Activated CD8-positive, alpha-beta memory T cell treated with anti-CD3 and anti-CD28 coated beads for 4 hours (primary cell): ENCODE measurements at regions not wholly inside any gene's neighbourhood (a gene's known extent, or its start where the extent isn't known, plus 50 kb on each side); places are given as distances from the start of the nearest gene placed in this dataset.

Source experiments
- DNase-seq, 2 donors: peaks; one replicate each; pipeline ENCODE4 v3.0.0-alpha.2; 2020; ENCODE audit warnings: low read depth in 2 of 2

DNA sequence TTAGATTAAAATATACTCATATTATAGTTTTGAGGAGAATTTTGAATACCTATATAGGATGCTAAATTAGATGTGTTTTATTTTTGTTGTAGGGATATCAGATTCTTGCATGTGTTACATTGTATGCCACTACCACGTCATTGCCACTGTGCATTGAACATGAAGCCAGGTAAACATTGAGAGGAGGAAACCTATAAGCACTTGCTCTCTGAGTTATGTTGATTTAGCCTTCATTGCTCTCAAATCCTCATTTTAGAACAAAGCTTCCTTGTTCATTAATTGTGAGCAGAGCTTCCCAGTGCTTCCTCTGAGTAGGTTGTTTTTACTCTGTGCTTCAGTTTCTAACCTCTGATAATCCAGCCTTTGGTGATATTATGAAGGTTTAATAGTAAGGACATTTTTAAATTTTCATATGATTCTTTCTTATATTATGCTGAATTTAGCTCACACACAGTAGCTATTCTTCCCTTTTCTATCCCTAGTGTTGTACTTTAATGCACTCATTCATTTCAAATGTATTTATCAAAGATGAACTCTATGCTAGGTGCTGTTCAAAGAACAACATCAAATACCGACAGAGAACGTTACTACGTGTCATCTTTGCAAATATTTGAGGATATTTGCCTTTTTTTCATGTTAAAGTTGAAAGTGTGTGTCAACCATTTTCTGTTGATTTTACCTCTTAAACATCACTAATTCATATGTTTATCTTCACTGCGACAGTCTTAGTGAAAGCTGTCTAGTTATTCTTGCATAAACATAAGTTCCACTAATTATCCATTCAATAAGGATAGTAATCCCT, 1448.0 kb upstream of the MIR17HG start:
- no peak for DNase-seq

GRCh38 chr13:89900104-89900765, 1447.3 kb upstream of the MIR17HG start:
- DNase-seq: no peak

- DNase-seq: no peak
Measured at GRCh38 chr13:89902223-89902622, 1445.3 kb upstream of the MIR17HG start.

DNA sequence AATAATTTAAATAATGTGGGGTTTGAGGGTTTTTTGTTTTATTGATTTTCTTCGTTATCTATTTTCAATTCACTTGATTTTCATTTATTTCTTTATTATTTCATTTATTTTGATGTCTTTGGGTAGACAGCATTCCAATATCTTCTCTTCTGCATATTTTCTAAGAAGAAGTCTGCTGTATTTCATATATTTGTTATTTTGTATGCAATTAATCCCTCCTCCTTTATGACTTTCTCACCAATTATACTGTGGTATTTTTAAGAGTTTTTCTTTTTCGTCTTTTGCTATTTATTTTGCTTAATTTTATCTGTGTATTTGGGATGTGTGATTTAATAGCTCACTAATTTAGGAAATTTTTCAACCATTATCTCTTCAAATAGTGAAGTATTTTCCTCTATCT, 1444.4 kb upstream of the MIR17HG start:
- no peak for DNase-seq

GRCh38 chr13:89910166-89910565, 1437.3 kb upstream of the MIR17HG start:
- DNase-seq: no peak

- no peak for DNase-seq
Measured at GRCh38 chr13:89916551-89916950, 1430.9 kb upstream of the MIR17HG start.

DNA sequence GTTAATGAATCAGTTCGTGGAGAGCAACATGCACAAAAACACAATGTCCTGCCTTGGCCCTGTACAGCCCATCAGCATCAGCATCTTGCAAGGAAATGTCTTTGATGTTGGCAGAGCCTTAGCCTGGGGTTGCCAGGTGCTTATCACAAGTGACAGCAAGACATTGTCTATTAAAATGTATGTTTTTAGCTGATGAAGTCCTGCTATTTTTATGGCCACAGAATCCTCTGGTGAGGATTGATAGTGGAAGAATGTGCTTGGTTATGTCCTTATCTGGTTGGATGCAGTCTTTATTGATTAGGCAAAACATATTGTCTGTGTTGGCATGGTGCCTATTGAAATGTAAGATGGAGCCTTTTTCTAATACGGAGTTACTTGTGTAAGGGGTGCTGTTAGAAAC, 1427.0 kb upstream of the MIR17HG start:
- DNase-seq: no peak

DNA sequence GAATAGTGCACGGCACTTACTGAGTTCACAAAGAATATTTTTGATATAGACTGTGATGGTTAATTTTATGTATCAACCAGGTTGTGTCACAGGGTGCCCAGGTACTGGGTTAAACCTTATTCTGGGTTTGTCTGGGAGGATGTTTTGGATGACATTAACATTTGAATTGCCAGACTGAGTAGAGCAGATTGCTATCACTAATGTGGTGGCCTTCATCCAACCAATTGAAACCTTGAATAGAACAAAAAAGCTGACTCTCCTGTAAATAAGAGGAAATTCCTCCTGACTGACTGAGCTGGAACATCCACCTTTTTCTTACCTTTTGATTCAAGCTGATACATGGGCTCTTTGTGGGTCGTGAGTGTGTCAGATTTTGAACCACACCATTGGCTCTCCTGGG, 1424.4 kb upstream of the MIR17HG start:
- no peak for DNase-seq

DNA sequence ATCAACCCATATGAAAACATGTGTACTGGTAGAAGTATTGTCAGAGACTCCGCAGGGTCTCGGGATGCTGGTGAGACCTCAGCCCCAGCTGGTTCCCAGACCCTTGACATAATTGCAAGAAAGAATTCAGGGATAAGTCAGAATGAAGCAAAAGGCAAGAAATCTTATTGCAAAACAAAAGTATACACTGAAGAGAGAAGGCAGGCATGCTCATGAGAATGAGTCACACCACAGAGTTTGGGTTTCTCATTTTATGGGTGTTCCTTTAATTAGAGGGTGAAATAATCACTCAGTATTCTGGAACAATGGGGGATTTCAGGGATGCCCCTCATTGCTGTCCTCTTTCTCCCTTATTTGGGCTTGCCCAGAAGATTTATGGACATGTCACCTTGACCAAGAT, 1423.8 kb upstream of the MIR17HG start:
- no peak for DNase-seq

DNA sequence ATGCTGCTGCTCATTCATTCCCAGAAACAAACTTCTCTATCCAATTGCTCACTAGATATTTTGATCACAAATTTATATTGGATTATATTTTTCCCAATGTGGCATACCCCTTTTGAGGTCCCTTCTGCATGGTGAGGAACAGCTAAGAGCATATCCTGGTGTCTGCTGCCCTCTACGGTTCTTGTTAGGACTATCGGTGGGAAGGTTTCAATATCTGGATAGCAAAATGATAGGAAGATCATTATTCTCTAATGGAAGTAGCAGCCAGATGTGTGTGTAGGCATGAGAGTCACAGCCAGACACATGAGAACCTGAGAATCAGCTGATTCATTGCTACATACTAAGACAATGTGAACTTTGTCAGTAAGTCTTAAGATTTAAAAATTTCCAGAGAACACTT, 1422.4 kb upstream of the MIR17HG start:
- DNase-seq: no peak

DNA sequence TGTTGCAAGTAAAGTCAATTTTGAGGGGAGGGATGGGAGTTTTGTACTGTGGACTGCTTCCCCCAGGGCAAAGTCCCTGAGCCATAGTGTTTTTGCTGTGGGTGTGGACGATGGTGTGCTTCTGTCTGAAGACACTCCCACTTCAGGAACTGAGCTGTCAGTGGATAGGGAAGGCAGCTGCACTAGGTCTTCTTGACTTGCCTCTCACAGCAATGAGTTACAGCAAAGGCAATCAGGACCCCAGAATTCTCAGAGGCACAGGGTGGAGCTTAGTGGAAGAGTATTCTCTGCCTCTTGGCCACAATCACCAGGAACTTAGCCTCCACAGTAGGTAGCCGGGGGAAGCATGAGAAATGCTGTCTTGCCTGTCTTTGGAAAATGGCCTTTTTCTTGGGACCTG, 1416.6 kb upstream of the MIR17HG start:
- DNase-seq: no peak

DNA sequence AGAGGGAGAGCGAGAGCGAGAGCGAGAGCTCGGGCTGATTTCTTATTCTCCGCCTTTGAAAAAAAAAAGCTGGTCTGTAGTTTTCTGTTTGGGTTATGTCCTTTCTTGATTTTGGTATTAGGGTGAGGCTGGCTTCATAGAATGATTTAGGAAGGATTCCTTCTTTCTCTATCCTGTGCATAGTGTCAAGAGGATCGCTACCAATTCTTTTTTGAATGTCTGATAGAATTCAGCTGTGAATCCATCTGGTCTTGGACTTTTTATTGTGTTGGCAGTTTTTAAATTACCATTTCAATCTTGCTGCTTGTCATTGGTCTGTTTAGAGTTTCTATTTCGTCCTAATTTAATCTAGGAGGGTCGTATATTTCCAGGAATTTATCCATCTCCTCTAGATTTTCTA, 1414.6 kb upstream of the MIR17HG start:
- DNase-seq: no peak

DNA sequence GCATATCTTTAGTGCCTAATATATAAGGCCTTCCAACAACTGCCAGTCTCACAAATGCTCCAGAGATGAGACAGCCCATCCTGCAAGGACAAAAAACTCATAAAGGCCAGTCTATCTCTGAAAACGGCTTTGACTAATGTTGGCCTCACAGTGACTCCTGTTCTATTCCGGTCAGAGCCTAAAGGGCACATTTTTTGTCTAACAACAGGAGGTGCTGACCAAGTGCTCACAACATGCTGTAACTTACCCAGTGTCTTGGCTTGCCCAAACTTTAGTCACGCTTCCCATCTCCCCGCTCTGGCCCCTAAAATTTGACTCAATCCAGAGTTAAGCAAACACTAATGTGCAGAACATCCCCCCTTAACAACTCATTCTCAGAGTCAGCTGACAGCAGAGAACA, 1411.2 kb upstream of the MIR17HG start:
- DNase-seq: no peak

DNA sequence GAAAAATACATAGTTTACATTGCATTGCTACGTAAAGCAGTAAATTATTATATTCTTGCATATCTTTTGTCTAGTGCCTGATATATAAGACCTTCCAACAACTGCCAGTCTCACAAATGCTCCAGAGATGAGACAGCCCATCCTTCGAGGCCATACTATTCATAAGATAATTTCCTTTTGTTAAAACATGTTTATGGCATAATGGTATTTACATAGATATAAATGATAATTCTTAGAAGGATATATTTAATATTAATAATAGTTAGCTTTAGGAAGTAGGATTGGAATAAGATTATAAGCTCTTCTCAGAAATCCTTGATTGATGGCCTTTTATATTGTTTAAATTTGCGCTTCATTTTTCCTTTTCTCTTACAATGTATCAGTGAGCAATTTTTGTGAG, 1410.1 kb upstream of the MIR17HG start:
- DNase-seq: no peak

DNA sequence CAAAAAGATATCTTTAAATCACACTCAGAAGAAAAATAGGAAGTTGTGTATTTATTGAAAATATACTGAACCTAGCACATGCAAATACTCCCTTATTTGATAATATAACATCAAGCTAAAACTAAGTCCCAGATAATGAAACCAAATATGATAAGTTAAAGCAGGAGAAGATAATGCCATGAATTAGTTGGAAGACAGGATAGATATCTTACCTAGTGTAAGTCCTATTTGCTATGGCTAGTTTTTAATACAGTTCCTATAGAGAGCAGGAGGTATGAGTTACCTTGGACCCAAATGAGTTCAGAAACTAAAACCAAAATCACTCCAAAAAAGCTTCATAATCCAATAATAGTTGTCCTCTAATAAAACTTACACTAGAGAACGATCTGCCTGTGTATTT, 1407.1 kb upstream of the MIR17HG start:
- no peak for DNase-seq

DNA sequence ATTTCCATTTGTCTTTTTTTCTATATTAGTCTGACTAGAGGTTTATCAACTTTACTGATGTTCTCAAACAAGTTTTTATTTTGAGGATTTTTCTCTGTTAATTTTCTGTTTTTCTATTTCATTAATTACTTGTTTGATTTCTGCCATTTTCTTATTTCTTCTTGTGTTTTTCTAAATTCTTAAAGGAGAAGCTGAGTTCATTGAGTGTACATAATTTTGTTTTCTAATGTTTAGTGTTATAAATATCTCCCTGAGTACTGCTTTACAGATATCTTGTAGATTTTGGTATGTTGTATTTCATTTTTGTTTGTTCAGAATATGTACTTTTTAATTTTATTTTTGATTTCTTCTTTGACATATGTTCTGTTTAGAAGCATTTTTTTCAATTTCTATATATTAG, 1404.3 kb upstream of the MIR17HG start:
- DNase-seq: no peak

GRCh38 chr13:89950225-89950624, 1397.3 kb upstream of the MIR17HG start:
- DNase-seq: no peak

- DNase-seq: no peak
Measured at GRCh38 chr13:89951341-89951740, 1396.1 kb upstream of the MIR17HG start.

DNA sequence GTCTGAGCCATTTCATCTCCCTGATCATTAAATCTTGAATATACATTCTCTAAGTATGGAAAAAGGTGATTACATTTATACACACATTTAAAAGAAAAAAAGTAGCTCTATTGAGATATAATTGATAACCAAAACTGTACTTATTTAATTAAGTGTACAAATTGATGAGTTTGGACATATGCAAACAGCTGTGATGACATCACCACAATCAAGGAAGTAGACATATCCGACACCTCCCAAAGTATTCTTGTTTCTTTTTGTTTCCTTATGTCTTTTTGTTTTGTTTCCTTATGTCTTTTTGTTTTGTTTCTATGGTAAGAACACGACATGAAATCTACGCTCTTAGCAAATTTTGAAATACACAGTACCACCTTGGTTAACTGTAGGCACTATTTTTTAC, 1393.9 kb upstream of the MIR17HG start:
- no peak for DNase-seq

DNA sequence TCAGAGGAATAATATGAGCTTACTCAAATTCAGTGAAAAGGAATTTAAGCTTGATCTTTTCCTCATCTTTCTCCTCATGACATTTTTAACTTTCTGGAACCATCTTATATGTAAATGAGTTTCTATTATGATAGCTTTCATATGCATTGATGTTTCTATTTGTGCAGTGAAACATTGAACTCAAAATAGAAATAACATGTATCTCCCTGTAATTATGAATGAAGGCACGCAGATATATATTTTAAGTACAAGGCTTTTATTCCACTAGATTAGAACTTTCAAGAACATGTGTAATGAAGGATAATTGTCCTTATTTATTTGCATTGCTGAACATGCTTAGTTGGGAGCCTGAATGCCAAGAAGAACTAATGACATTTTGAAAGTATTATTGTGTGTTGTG, 1391.7 kb upstream of the MIR17HG start:
- DNase-seq: no peak

DNA sequence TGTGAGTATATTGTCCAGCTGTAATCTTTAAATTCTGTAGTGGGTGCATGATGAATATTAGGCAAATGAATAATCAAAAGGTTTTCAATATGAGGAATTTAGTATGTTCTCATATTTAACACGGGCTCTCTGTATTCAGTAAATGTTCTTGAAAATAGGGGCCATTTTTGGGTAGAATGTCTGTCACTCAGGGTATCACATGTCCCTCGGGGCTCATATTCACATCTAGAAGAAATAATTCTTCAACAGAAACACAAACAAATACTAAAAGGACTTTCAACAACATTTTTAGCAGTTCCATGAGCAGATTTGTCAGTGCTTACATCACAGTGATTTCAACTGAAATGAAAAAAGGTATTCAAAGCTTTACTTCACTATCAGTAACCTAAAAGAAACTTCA, 1388.4 kb upstream of the MIR17HG start:
- DNase-seq: no peak

DNA sequence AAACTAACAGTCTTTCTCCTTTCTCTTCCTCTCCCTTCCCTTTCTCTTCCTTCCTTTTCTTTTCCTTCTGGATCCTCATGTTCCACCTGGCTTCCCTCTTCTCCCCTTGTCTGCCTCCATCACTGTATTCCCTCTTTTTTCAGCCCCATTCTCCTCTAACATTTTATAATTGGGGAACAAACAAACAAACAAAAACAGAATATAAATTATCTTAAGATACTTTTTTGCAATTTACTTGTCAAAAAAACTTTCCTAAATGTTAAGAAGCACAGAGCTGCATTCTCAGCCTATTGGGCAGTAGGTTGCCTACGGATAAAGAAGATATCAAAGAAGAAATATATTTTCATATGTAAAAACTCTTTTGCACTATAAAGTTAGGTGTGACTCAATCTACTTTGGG, 1382.2 kb upstream of the MIR17HG start:
- no peak for DNase-seq

- DNase-seq: no peak
Measured at GRCh38 chr13:89966524-89966923, 1381.0 kb upstream of the MIR17HG start.

GRCh38 chr13:89967701-89968100, 1379.8 kb upstream of the MIR17HG start:
- no peak for DNase-seq
